ENCODE measurements at regions not wholly inside any gene's neighbourhood (a gene's known extent, or its start where the extent isn't known, plus 50 kb on each side); places are given as distances from the start of the nearest gene placed in this dataset.

DNA sequence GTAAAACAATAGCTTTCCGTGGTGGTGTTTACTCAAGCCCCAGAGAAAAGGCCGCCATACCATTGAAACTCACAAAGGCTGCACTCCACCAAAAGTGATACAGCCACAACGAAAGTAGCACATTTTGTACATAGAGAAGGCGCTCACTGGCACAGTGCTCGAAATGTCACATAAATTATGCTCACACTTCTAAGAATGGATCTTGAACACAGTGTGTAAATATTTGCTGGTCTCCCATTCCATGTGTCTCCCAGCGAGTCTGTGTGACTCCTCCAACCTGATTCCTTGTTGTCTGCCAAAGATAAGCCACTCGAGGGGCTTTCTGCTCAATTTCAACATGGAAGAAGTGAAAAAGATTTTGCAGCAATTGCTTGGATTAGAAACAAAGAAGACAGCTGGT, 234.0 kb upstream of the VCX3A start:
- CTCF ChIA-PET, result no interaction called here
- TF ChIP-seq EZH2 (IDR thresholded peaks at IDR 0.05; ENCODE audit: borderline replicate concordance, insufficient read depth, low read depth, low read length, poor library complexity, severe bottlenecking), result no peak
- TF ChIP-seq CTCF (IDR thresholded peaks at IDR 0.05), result no peak
- Histone ChIP-seq H3K4me1 (ENCODE audit: control insufficient read depth in 2 of 2, insufficient read depth in 2 of 2, low read length in 2 of 2) (no peaks in the 10 kb centered on the region), H2AFZ (ENCODE audit: insufficient read depth, low read depth, low read length, poor library complexity, severe bottlenecking) (no peak overlapping the region), H3K27ac (ENCODE audit: low read length in 2 of 2) (no peak overlapping the region), H3K9me3 (ENCODE audit: control extremely low read depth in 1 of 3, control insufficient read depth in 2 of 3, insufficient read depth in 1 of 3, low read length in 2 of 3) (peaks cover 0 to 3% (median 0%) of the 10 kb centered on the region in 3 donors), H3K9ac (ENCODE audit: low read length) (no peak overlapping the region), H3K27me3 (replicated peaks in 1 of 4; ENCODE audit: control extremely low read depth in 1 of 4, control insufficient read depth in 3 of 4, insufficient read depth in 4 of 4, low read length in 3 of 4) (no peaks in the 10 kb centered on the region), H3K36me3 (replicated peaks in 1 of 2; ENCODE audit: control extremely low read depth in 1 of 2, control insufficient read depth in 1 of 2, extremely low read depth in 1 of 2, insufficient read depth in 2 of 2, low read length in 1 of 2) (no peaks in the 10 kb centered on the region), H3K4me3 (ENCODE audit: control extremely low read depth in 1 of 5, extremely low read depth in 1 of 5, insufficient read depth in 1 of 5, low read depth in 2 of 5, low read length in 4 of 5) (no peak overlapping the region), H3K79me2 (ENCODE audit: control insufficient read depth, insufficient read depth, low read length) (no peaks in the 10 kb centered on the region), H3K4me2 (replicated peaks; ENCODE audit: low read depth, low read length, poor library complexity, severe bottlenecking) (no peak overlapping the region), H4K20me1 (ENCODE audit: control insufficient read depth, insufficient read depth, low read length, poor library complexity, severe bottlenecking) (no peaks in the 10 kb centered on the region)
- Mint-ChIP-seq H3K4me3 (no peak overlapping the region), H3K9me3 (ENCODE audit: insufficient read depth) (no peaks in the 10 kb centered on the region), H3K4me1 (no peaks in the 10 kb centered on the region), H3K27ac (no peak overlapping the region), H3K27me3 (no peaks in the 10 kb centered on the region)
- intact Hi-C loops (cut with micrococcal nuclease), result no loop called here
- POLR2A ChIA-PET, result no interaction called here
- ATAC-seq (ENCODE audit: low read depth), result no peak
- DNase-seq, result no peak
- WGBS (ENCODE audit: insufficient coverage), result no CpG with 5 or more reads among the region's 7 CpGs

DNA sequence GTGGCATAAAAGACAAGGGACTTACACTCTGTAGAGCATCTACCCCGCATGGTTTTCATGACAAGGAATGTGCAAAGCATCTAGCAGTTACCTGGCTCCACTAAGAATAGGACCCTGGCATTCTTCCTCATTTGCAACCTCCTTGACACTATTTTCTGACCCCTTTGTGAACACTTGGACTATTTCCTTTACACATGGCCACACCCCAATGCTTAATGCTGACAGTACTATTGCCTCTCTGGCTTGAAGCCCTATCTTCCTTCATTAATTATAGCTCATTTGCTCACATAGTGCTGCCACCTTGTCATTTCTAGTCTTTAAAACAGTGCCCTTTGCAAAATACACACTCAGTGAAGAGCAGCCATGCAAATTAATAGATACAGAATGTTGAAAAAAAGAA, 226.3 kb upstream of the VCX3A start:
- TF ChIP-seq EZH2 (IDR thresholded peaks at IDR 0.05; ENCODE audit: borderline replicate concordance, insufficient read depth, low read depth, low read length, poor library complexity, severe bottlenecking) (no peak), CTCF (IDR thresholded peaks at IDR 0.05) (no peak)
- Histone ChIP-seq H4K20me1 (ENCODE audit: control insufficient read depth, insufficient read depth, low read length, poor library complexity, severe bottlenecking) (no peaks in the 10 kb centered on the region), H3K4me1 (ENCODE audit: control insufficient read depth in 2 of 2, insufficient read depth in 2 of 2, low read length in 2 of 2) (no peaks in the 10 kb centered on the region), H3K4me3 (ENCODE audit: control extremely low read depth in 1 of 5, extremely low read depth in 1 of 5, insufficient read depth in 1 of 5, low read depth in 2 of 5, low read length in 4 of 5) (no peak overlapping the region), H3K4me2 (replicated peaks; ENCODE audit: low read depth, low read length, poor library complexity, severe bottlenecking) (no peak overlapping the region), H3K36me3 (replicated peaks in 1 of 2; ENCODE audit: control extremely low read depth in 1 of 2, control insufficient read depth in 1 of 2, extremely low read depth in 1 of 2, insufficient read depth in 2 of 2, low read length in 1 of 2) (no peaks in the 10 kb centered on the region), H3K9ac (ENCODE audit: low read length) (no peak overlapping the region), H3K27ac (ENCODE audit: low read length in 2 of 2) (no peak overlapping the region), H3K9me3 (ENCODE audit: control extremely low read depth in 1 of 3, control insufficient read depth in 2 of 3, insufficient read depth in 1 of 3, low read length in 2 of 3) (peaks cover 0 to 3% (median 0%) of the 10 kb centered on the region in 3 donors), H2AFZ (ENCODE audit: insufficient read depth, low read depth, low read length, poor library complexity, severe bottlenecking) (no peak overlapping the region), H3K79me2 (ENCODE audit: control insufficient read depth, insufficient read depth, low read length) (no peaks in the 10 kb centered on the region), H3K27me3 (replicated peaks in 1 of 4; ENCODE audit: control extremely low read depth in 1 of 4, control insufficient read depth in 3 of 4, insufficient read depth in 4 of 4, low read length in 3 of 4) (no peaks in the 10 kb centered on the region)
- DNase-seq (no peak), ATAC-seq (ENCODE audit: low read depth) (no peak)
- intact Hi-C loops (cut with micrococcal nuclease), result no loop called here
- Mint-ChIP-seq H3K9me3 (ENCODE audit: insufficient read depth) (no peaks in the 10 kb centered on the region), H3K27me3 (no peaks in the 10 kb centered on the region), H3K27ac (no peak overlapping the region), H3K4me3 (no peak overlapping the region), H3K4me1 (no peaks in the 10 kb centered on the region)
- CTCF ChIA-PET, result no interaction called here
- POLR2A ChIA-PET, result no interaction called here
- WGBS (ENCODE audit: insufficient coverage), result 90% methylated on average over 1 of the region's 1 CpG

Data from B cell (primary cell).